Activated naive CD4-positive, alpha-beta T cell treated with anti-CD3 and anti-CD28 coated beads, Interleukin-2, amount 50 U/mL, for 24 hours (primary cell): ENCODE measurements at regions not wholly inside any gene's neighbourhood (a gene's known extent, or its start where the extent isn't known, plus 50 kb on each side); places are given as distances from the start of the nearest gene placed in this dataset.

ENCODE experiments used
- H3K27ac Mint-ChIP-seq: one replicate; pipeline ENCODE4 v1.8.0; 2021; ENCODE audit warnings: mild to moderate bottlenecking, mixed read lengths
- H3K27me3 Mint-ChIP-seq: one replicate; pipeline ENCODE4 v1.8.0; 2021; ENCODE audit warnings: mixed read lengths
- H3K36me3 Mint-ChIP-seq: one replicate; pipeline ENCODE4 v1.8.0; 2021; ENCODE audit warnings: mixed read lengths
- H3K4me1 Mint-ChIP-seq: one replicate; pipeline ENCODE4 v1.8.0; 2021; ENCODE audit warnings: mixed read lengths
- H3K4me3 Mint-ChIP-seq: one replicate; pipeline ENCODE4 v1.8.0; 2021; ENCODE audit warnings: mild to moderate bottlenecking, mixed read lengths
- H3K9me3 Mint-ChIP-seq: one replicate; pipeline ENCODE4 v1.8.0; 2021; ENCODE audit warnings: mixed read lengths

- Mint-ChIP-seq H3K4me1 (peaks cover 4% of the 10 kb centered on the region), H3K36me3 (no peaks in the 10 kb centered on the region), H3K9me3 (no peaks in the 10 kb centered on the region), H3K27ac (no peak overlapping the region), H3K4me3 (no peak overlapping the region), H3K27me3 (no peaks in the 10 kb centered on the region)
Measured at GRCh38 chr2:150643114-150643725, 155.8 kb upstream of the RND3 start.

DNA sequence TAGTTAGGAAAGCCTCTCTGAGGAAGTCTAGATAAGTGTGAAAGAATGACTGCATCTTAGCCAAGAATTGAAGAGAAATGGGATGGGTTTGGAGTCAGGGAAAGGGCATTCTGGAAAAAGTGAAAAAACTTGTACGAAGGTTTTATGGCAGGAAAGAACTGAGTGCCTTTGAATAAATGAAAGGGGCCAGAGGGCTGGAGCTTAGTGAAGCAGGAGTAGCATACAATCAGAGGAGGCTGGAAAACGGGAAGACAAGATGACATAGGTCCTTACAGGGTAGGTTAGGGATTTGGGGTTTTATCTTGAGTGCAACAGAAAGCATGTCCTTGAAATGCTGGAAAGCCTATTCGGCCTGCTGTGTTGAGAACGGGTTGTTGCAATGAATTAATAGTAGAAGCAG is 152.6 kb upstream of the RND3 start:
- peaks cover 4% of the 10 kb centered on the region for H3K4me1 Mint-ChIP-seq
- no peaks in the 10 kb centered on the region for H3K27me3 Mint-ChIP-seq
- H3K9me3 Mint-ChIP-seq, result no peaks in the 10 kb centered on the region
- H3K27ac Mint-ChIP-seq, result no peak overlapping the region
- H3K4me3 Mint-ChIP-seq, result no peak overlapping the region
- no peaks in the 10 kb centered on the region for H3K36me3 Mint-ChIP-seq

DNA sequence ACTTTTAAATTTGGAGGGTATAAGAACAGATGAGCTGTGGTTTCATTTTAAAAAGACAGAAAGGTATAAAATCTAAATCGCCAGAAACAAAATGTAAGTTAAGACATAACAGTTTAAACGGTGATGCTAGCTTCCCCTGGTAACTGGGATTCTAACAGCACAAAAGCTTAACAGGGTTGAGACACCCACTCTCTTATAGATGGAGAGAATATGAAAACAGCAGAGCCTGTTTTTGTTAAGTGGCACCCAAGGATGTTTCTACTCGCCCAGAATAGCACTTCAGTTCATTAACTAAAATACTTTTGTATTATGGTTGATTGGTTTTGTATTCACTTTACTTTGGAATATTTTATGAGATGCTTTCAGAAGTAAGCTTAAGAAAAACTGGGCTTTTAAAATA is 151.9 kb upstream of the RND3 start:
- Mint-ChIP-seq H3K4me3 (no peak overlapping the region), H3K4me1 (peaks cover 4% of the 10 kb centered on the region), H3K27ac (no peak overlapping the region), H3K9me3 (no peaks in the 10 kb centered on the region), H3K27me3 (no peaks in the 10 kb centered on the region), H3K36me3 (no peaks in the 10 kb centered on the region)

DNA sequence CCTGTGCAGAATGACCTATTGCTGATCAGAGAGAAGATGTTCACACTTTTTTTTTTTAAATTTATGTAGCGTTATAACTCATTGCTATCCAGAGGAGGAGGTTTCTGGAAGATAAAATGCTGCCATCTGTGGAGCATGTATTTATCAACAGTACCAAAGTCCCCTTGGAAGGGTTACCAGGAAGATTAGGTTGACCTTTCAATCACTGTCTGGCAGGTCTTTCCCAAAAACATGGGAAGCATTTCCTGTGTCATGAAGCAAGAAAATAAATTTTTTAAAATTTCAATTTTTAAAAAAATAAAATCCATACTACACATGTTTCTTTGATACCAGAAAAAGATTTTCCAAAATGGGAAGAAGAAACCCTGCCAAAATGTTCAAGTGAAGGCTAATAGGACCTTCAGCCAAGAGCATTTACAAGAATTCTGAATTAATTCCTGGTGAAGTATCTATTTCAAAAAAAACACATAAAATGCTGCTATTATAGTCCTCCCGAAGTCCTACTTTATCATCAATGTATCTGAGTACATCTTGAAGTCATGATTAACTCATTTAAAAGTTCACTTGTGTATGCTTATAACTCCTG is 143.9 kb upstream of the RND3 start:
- Mint-ChIP-seq H3K36me3 (no peaks in the 10 kb centered on the region), H3K27me3 (peaks cover 1% of the 10 kb centered on the region), H3K9me3 (peaks cover 3% of the 10 kb centered on the region), H3K27ac (no peak overlapping the region), H3K4me3 (no peak overlapping the region), H3K4me1 (no peaks in the 10 kb centered on the region)

DNA sequence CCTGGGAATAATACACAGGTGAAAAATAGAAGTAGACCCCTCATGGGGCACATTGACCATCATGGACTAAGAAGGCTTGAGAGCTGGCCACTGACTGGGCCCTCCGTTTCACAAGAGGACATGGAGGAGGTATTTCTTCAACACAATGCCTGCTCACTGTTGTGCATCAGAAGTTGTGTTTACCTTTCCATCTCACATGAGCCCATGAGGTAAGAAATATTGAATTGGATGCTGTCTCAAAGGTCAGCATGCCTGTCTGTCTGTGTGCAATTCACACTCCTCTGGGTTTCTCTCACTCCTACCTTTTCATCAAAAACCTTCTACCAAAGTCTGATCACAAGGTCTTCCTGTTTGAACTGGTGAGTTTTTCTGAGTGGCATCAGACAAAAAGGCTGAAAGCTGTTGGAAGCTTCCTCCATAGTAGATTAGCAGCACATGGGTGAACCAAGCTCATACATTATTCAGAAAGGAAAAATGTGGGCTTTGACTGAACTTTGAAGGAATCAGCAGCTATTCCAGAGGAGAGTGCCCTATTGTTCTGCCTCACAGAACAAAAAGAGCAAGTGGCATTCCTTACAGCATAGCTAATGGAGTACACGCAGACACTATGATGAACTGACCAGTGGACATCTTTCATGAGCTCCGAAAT is 143.2 kb upstream of the RND3 start:
- peaks cover 1% of the 10 kb centered on the region for H3K27me3 Mint-ChIP-seq
- no peak overlapping the region for H3K4me3 Mint-ChIP-seq
- no peaks in the 10 kb centered on the region for H3K4me1 Mint-ChIP-seq
- H3K9me3 Mint-ChIP-seq, result peaks cover 6% of the 10 kb centered on the region
- H3K27ac Mint-ChIP-seq, result no peak overlapping the region
- H3K36me3 Mint-ChIP-seq, result no peaks in the 10 kb centered on the region

DNA sequence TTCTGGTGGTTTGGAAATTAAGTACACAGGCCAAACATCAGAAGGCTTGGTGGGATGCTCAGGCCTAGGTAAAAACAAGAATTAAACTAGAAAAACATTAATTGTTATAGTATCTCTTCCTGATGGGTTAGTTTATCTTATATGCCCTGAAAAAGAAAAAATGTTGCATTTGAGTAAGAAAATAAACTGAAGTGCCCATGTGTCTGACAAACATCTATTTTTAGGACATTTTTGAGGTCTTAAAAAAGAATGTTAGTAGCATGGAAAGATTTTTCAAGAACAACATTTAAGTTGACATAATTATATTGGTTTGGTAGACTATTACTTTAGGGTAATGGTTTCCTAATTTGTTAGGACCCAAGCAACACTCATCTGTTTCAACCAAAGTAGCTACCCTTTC is 140.1 kb upstream of the RND3 start:
- H3K4me1 Mint-ChIP-seq, result no peaks in the 10 kb centered on the region
- no peak overlapping the region for H3K4me3 Mint-ChIP-seq
- H3K27me3 Mint-ChIP-seq, result peaks cover 1% of the 10 kb centered on the region
- H3K9me3 Mint-ChIP-seq, result peaks cover 6% of the 10 kb centered on the region
- no peaks in the 10 kb centered on the region for H3K36me3 Mint-ChIP-seq
- no peak overlapping the region for H3K27ac Mint-ChIP-seq

DNA sequence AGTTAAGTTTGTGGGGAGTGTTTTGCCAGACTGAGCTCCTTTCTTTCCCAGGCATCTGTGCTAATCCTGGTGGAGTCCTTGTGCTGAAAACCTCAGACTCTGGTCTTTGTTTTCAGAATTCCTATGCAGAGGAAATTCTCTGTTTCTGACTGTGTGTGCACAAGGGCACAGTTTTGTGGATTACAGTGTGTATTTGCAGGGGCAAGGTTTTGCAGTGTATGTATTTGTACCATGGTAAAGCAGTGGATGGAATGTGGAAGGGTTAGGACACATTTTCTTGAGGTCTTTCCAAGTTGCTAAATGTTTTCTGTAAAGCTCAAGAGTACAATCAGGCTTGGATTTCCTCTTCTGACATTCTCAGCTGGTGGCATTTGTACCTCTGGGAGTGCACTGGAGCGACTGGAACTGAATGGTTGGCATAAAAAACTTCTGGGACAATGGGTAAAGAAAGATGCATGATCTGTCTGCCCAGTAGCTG is 139.5 kb upstream of the RND3 start:
- peaks cover 1% of the 10 kb centered on the region for H3K27me3 Mint-ChIP-seq
- H3K4me3 Mint-ChIP-seq, result no peak overlapping the region
- H3K9me3 Mint-ChIP-seq, result peaks cover 6% of the 10 kb centered on the region
- H3K36me3 Mint-ChIP-seq, result no peaks in the 10 kb centered on the region
- no peak overlapping the region for H3K27ac Mint-ChIP-seq
- no peaks in the 10 kb centered on the region for H3K4me1 Mint-ChIP-seq

GRCh38 chr2:150625741-150626140 is 138.3 kb upstream of the RND3 start:
- H3K27me3 Mint-ChIP-seq, result peaks cover 1% of the 10 kb centered on the region
- H3K4me1 Mint-ChIP-seq, result no peaks in the 10 kb centered on the region
- no peaks in the 10 kb centered on the region for H3K36me3 Mint-ChIP-seq
- H3K27ac Mint-ChIP-seq, result no peak overlapping the region
- no peak overlapping the region for H3K4me3 Mint-ChIP-seq
- H3K9me3 Mint-ChIP-seq, result peaks cover 6% of the 10 kb centered on the region

DNA sequence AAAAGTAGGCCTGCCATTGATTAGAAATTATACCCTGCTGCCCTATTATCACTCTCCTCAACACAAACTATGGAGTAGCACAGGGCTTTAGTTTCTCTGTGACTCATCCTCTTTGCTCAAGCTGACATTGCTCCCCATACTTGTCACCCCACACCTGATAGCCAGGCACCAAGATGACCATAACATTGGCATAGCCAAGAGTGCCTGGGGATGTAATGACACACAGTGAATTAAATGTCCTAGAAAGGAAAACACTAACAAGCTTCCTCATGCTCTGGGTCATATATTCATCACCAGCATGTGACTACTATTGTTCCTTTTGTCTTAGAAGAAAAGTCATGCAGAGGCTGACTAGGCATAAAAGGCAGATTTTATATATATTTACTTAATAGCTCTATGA is 137.8 kb upstream of the RND3 start:
- Mint-ChIP-seq H3K4me1 (no peaks in the 10 kb centered on the region), H3K4me3 (no peak overlapping the region), H3K9me3 (peaks cover 6% of the 10 kb centered on the region), H3K27ac (no peak overlapping the region), H3K36me3 (no peaks in the 10 kb centered on the region), H3K27me3 (peaks cover 1% of the 10 kb centered on the region)

DNA sequence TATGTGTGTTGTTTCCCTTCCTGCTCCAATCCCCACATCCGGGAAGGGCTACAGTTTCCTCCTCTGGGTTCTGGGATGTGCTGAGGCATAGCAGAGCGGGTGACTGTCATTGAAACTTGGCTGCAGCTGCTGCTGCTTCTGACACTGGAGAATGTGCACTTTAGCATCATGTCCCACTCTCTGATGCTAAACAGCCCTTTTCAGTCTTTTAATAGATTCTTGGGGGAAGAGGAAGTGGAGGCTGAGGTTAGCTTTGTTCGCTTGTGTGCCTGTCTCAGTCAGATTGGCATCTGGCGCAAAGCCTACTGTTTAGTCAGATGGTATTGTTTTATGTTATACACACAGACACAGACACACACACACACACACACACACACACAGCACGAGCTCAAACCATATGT is 136.5 kb upstream of the RND3 start:
- Mint-ChIP-seq H3K9me3 (peaks cover 6% of the 10 kb centered on the region), H3K27ac (no peak overlapping the region), H3K36me3 (no peaks in the 10 kb centered on the region), H3K4me3 (no peak overlapping the region), H3K4me1 (no peaks in the 10 kb centered on the region), H3K27me3 (peaks cover 1% of the 10 kb centered on the region)

GRCh38 chr2:150621526-150622213 is 134.2 kb upstream of the RND3 start:
- Mint-ChIP-seq H3K4me3 (no peak overlapping the region), H3K36me3 (no peaks in the 10 kb centered on the region), H3K27me3 (peaks cover 1% of the 10 kb centered on the region), H3K4me1 (no peaks in the 10 kb centered on the region), H3K9me3 (peaks cover 6% of the 10 kb centered on the region), H3K27ac (no peak overlapping the region)

- Mint-ChIP-seq H3K27me3 (no peaks in the 10 kb centered on the region), H3K9me3 (no peaks in the 10 kb centered on the region), H3K4me3 (no peak overlapping the region), H3K36me3 (no peaks in the 10 kb centered on the region), H3K27ac (no peak overlapping the region), H3K4me1 (no peaks in the 10 kb centered on the region)
Measured at GRCh38 chr2:150620855-150621254, 133.4 kb upstream of the RND3 start.

DNA sequence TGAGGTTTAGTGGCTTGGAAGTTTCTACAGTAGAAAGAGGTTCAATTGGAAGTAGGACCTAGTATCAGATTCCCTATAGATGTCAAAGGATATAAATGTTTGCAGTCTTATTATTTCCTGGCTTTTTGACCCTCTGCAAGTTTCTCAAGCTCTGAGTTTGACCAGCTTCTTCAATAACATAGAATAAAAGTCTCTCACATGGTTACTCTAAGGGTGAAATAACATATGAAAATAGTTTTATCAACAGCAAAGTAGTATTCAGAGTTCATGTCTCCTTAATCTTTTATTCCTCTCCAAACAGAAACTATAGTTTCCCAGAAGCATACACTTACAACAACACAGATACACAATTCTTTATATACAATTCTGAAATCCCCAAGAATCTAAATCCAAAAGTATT is 132.9 kb upstream of the RND3 start:
- Mint-ChIP-seq H3K36me3 (no peaks in the 10 kb centered on the region), H3K9me3 (no peaks in the 10 kb centered on the region), H3K27ac (no peak overlapping the region), H3K27me3 (no peaks in the 10 kb centered on the region), H3K4me3 (no peak overlapping the region), H3K4me1 (no peaks in the 10 kb centered on the region)

GRCh38 chr2:150619607-150620330 is 132.3 kb upstream of the RND3 start:
- H3K27ac Mint-ChIP-seq, result no peak overlapping the region
- no peaks in the 10 kb centered on the region for H3K36me3 Mint-ChIP-seq
- H3K4me1 Mint-ChIP-seq, result no peaks in the 10 kb centered on the region
- H3K4me3 Mint-ChIP-seq, result no peak overlapping the region
- H3K9me3 Mint-ChIP-seq, result no peaks in the 10 kb centered on the region
- H3K27me3 Mint-ChIP-seq, result no peaks in the 10 kb centered on the region

DNA sequence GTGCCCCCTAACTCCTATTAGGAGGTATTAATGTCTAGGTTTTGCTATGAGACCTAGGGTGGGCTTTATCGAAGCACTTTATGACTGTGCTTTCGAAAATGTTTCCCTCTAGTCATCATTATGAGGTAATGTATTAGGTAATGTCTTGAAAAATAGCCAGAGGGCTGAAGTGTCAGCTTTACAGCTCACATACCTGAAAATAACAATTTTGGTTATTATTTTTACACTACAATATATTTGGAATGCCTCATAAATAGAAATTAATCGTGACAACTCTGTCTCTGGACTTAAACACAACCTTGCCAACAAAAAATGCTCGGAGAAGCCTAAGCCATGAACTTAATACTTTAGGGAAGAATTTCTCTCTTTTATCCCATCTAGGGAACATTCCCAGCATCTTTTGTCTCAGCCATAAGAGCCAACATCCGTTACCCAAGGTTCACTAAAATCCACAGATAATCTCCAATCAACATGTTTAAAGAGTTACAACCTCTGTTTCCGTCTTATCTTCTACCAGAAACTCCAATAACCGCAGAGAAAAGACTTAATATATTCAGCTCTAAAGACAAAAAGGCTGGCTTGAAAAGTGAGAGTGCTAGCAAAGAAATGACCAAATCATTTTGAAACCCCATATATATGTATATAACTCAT is 130.9 kb upstream of the RND3 start:
- Mint-ChIP-seq H3K9me3 (no peaks in the 10 kb centered on the region), H3K27ac (no peak overlapping the region), H3K4me3 (no peak overlapping the region), H3K4me1 (no peaks in the 10 kb centered on the region), H3K27me3 (no peaks in the 10 kb centered on the region), H3K36me3 (no peaks in the 10 kb centered on the region)
